ENCODE measurements at regions not wholly inside any gene's neighbourhood (a gene's known extent, or its start where the extent isn't known, plus 50 kb on each side); places are given as distances from the start of the nearest gene placed in this dataset.

DNA sequence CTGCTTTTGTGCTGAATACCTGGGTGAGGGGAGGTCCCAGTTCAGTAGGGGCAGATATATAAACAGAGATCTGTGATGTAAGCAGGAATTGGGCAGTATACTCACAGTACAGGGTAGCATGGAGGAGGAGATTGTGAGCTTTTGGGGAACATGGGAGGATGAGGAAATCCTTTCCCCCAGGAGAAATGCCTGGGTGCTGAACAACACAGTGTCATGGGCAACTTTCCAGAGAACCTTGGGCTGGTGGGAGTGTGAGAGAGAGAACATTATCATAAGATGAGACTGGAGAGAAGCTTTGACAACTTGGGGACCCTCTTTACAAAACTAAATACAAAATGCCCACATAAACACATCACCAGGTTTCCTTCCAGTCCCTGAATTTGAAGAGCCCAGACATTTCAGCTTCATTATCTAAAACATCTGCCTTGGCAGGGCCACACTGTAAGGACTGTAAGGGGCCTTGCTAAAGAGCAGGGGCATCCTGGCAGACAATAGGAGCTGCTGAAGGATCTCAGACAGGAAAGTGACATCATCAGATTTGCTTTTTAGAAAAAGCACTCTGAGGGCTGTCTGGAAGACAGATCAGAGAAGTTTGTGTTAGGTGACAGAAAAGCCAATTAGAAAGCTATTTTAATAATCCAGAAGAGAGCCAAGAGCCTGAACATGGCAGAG is 105.1 kb upstream of the FOXN2 start:
- Histone ChIP-seq H3K9me3 (ENCODE audit: low read length) (no peaks in the 10 kb centered on the region), H3K27ac (ENCODE audit: extremely low read length, insufficient read depth, low read length) (no peak overlapping the region), H4K20me1 (ENCODE audit: insufficient read depth, low read length) (no peaks in the 10 kb centered on the region), H3K9ac (ENCODE audit: insufficient read depth, low read depth, low read length) (no peak overlapping the region), H2AFZ (ENCODE audit: low read length) (no peak overlapping the region), H3K27me3 (ENCODE audit: control insufficient read depth in 1 of 2, insufficient read depth in 2 of 2, low read length in 2 of 2) (no peaks in the 10 kb centered on the region), H3K4me3 (replicated peaks in 1 of 3; ENCODE audit: insufficient read depth in 1 of 3, low read depth in 2 of 3, low read length in 3 of 3) (no peak overlapping the region), H3K36me3 (replicated peaks in 1 of 2; ENCODE audit: control insufficient read depth in 1 of 2, insufficient read depth in 2 of 2, low read length in 2 of 2) (no peaks in the 10 kb centered on the region), H3K4me2 (ENCODE audit: low read depth, low read length) (no peak overlapping the region), H3K79me2 (ENCODE audit: insufficient read depth, low read length) (no peaks in the 10 kb centered on the region), H3K4me1 (ENCODE audit: insufficient read depth, low read length) (peaks cover 64% of the 10 kb centered on the region)
- BruUV-seq (replicated peaks), result no TSS peak
- DNase-seq (ENCODE audit: low spot score) (no peak), ATAC-seq (no peak), FAIRE-seq (no peak)
- POLR2A ChIA-PET, result no interaction called here
- TF ChIP-seq ZNF274 (CRISPR knock-in tag; IDR thresholded peaks at IDR 0.05) (no peak), MEIS2 (CRISPR knock-in tag; IDR thresholded peaks at IDR 0.05) (no peak), ATF7 (IDR thresholded peaks at IDR 0.05) (peak; percentile 66), ATF7 (CRISPR knock-in tag; IDR thresholded peaks at IDR 0.05) (no peak), U2AF1 (optimal IDR thresholded peaks at IDR 0.05; ENCODE audit: low read depth, low read length) (no peak)
- CTCF ChIA-PET (ENCODE audit: low intra/inter-chr PET ratio, low total read pairs), result no interaction called here
- intact Hi-C loops (cut with micrococcal nuclease; ENCODE audit: unreplicated experiment), result no loop called here
- in situ Hi-C loops (cut with HindIII; ENCODE audit: extremely low pct_ligation_motif_present, low pct_unique_long_range_greater_than_20kb), result loop anchor here (25.0 kb wide), 1 partner anchor 203 kb away; no protein-coding TSS in a partner anchor

DNA sequence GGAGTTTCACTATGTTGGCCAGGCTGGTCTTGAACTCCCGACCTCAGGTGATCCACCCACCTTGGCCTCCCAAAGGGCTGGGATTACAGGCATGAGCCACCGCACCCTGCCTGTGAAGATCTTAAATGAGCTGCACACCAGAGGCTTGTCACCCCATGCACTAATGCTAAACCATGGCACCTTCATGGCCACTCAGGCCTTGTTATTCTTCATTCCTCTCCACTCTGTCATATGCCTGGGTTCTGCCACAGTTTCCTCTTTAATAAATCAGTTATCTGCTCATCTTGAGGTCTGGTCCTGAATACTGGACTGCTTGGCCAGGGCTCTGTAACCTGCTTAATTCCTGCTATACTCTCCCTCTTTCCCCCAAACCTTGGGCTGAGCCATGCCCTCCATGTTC is 104.3 kb upstream of the FOXN2 start:
- Histone ChIP-seq H3K4me3 (replicated peaks in 1 of 3; ENCODE audit: insufficient read depth in 1 of 3, low read depth in 2 of 3, low read length in 3 of 3) (no peak overlapping the region), H3K4me2 (ENCODE audit: low read depth, low read length) (no peak overlapping the region), H4K20me1 (ENCODE audit: insufficient read depth, low read length) (no peaks in the 10 kb centered on the region), H3K9ac (ENCODE audit: insufficient read depth, low read depth, low read length) (no peak overlapping the region), H2AFZ (ENCODE audit: low read length) (no peak overlapping the region), H3K27me3 (ENCODE audit: control insufficient read depth in 1 of 2, insufficient read depth in 2 of 2, low read length in 2 of 2) (no peaks in the 10 kb centered on the region), H3K79me2 (ENCODE audit: insufficient read depth, low read length) (no peaks in the 10 kb centered on the region), H3K27ac (ENCODE audit: extremely low read length, insufficient read depth, low read length) (no peak overlapping the region), H3K9me3 (ENCODE audit: low read length) (no peaks in the 10 kb centered on the region), H3K4me1 (ENCODE audit: insufficient read depth, low read length) (peaks cover 56% of the 10 kb centered on the region), H3K36me3 (replicated peaks in 1 of 2; ENCODE audit: control insufficient read depth in 1 of 2, insufficient read depth in 2 of 2, low read length in 2 of 2) (no peaks in the 10 kb centered on the region)
- ChIA-PET CTCF (ENCODE audit: low intra/inter-chr PET ratio, low total read pairs) (no interaction called here), POLR2A (no interaction called here)
- WGBS (ENCODE audit: low lambda C conversion rate), result 89% methylated on average over 2 of the region's 2 CpGs
- DNase-seq (ENCODE audit: low spot score), result no peak
- intact Hi-C loops (cut with micrococcal nuclease; ENCODE audit: unreplicated experiment), result no loop called here
- no peak for FAIRE-seq
- no peak for TF ChIP-seq YY1 (IDR thresholded peaks at IDR 0.05; ENCODE audit: insufficient read depth, insufficient replicate concordance, low read depth, low read length)
- TF ChIP-seq PBX3 (CRISPR knock-in tag; IDR thresholded peaks at IDR 0.05; ENCODE audit: borderline replicate concordance), result no peak
- TF ChIP-seq IKZF5 (CRISPR knock-in tag; IDR thresholded peaks at IDR 0.05), result no peak
- no peak for TF ChIP-seq NCOA1 (CRISPR knock-in tag; IDR thresholded peaks at IDR 0.05)
- no peak for TF ChIP-seq ZNF275 (CRISPR knock-in tag; IDR thresholded peaks at IDR 0.05; ENCODE audit: borderline replicate concordance)
- TF ChIP-seq HBP1 (CRISPR knock-in tag; IDR thresholded peaks at IDR 0.05; ENCODE audit: low read depth), result no peak
- in situ Hi-C loops (cut with HindIII; ENCODE audit: extremely low pct_ligation_motif_present, low pct_unique_long_range_greater_than_20kb), result loop anchor here (25.0 kb wide), 1 partner anchor 202 kb away; no protein-coding TSS in a partner anchor
- BruUV-seq (replicated peaks), result no TSS peak
- ATAC-seq, result no peak
